GM23338 (cell line): ENCODE measurements at regions not wholly inside any gene's neighbourhood (a gene's known extent, or its start where the extent isn't known, plus 50 kb on each side); places are given as distances from the start of the nearest gene placed in this dataset.

Experiments
- ATAC-seq: fragments of 200-7000 bp; cut with Tn5 transposase; 3 replicates; pipeline ENCODE4 v1.9.1; 2020
- DNase-seq: peaks from one replicate; pipeline ENCODE4 v3.0.0-alpha.2; 2015; ENCODE audit warnings: low spot score
- H2AFZ ChIP-seq: fragments of 200-600 bp; sonication (generic); 2 replicates; pipeline ENCODE4 v1.8.0; 2016; ENCODE audit warnings: antibody characterized with exemption, mild to moderate bottlenecking, moderate library complexity
- H3F3A ChIP-seq: fragments of 200-600 bp; sonication (generic); replicated peaks from 2 replicates; pipeline ENCODE4 v1.8.0; 2017; ENCODE audit warnings: antibody characterized with exemption, mixed run types, low read depth
- H3K27ac ChIP-seq: fragments of 200-600 bp; sonication (generic); 2 replicates; pipeline ENCODE4 v1.6.1; 2016; ENCODE audit warnings: low read depth
- H3K27me3 ChIP-seq: fragments of 200-600 bp; sonication (generic); 2 replicates; pipeline ENCODE4 v1.8.0; 2016; ENCODE audit warnings: mild to moderate bottlenecking, mixed run types, moderate library complexity; ENCODE audit not compliant: insufficient read depth
- H3K36me3 ChIP-seq: fragments of 200-600 bp; sonication (generic); 2 replicates; pipeline ENCODE4 v1.8.0; 2016; ENCODE audit warnings: mild to moderate bottlenecking; ENCODE audit not compliant: insufficient read depth
- H3K4me1 ChIP-seq: fragments of 200-600 bp; sonication (generic); 2 replicates; pipeline ENCODE4 v1.8.0; 2016; ENCODE audit warnings: mild to moderate bottlenecking, moderate library complexity; ENCODE audit not compliant: insufficient read depth
- H3K4me2 ChIP-seq: fragments of 200-600 bp; sonication (generic); 2 replicates; pipeline ENCODE4 v1.7.1; 2017; ENCODE audit warnings: mixed run types
- H3K4me3 ChIP-seq: fragments of 200-600 bp; sonication (generic); 2 replicates; pipeline ENCODE4 v1.6.1; 2016; ENCODE audit warnings: mixed run types
- H3K79me2 ChIP-seq: fragments of 200-600 bp; sonication (generic); replicated peaks from 2 replicates; pipeline ENCODE4 v1.8.0; 2017; ENCODE audit warnings: mild to moderate bottlenecking; ENCODE audit not compliant: insufficient read depth
- H3K9me2 ChIP-seq: fragments of 200-600 bp; sonication (generic); 2 replicates; pipeline ENCODE4 v1.8.0; 2017; ENCODE audit not compliant: insufficient read depth
- H4K20me1 ChIP-seq: fragments of 200-600 bp; sonication (generic); replicated peaks from 2 replicates; pipeline ENCODE4 v1.8.0; 2017; ENCODE audit warnings: mild to moderate bottlenecking; ENCODE audit not compliant: insufficient read depth
- H3K27ac Mint-ChIP-seq: 2 replicates; pipeline ENCODE4 v1.8.0; 2020; ENCODE audit warnings: inconsistent platforms, mild to moderate bottlenecking, moderate library complexity, mixed read lengths
- H3K27me3 Mint-ChIP-seq: 3 replicates; pipeline ENCODE4 v1.8.0; 2022; ENCODE audit warnings: low read depth, mild to moderate bottlenecking, moderate library complexity, mixed read lengths, inconsistent platforms; ENCODE audit not compliant: insufficient read depth, poor library complexity
- H3K36me3 Mint-ChIP-seq: 3 replicates; pipeline ENCODE4 v1.8.0; 2021; ENCODE audit warnings: low read depth, mild to moderate bottlenecking, inconsistent platforms, moderate library complexity, mixed read lengths
- H3K4me1 Mint-ChIP-seq: 3 replicates; pipeline ENCODE4 v1.8.0; 2020; ENCODE audit warnings: mild to moderate bottlenecking, inconsistent platforms, mixed read lengths
- H3K4me3 Mint-ChIP-seq: 3 replicates; pipeline ENCODE4 v1.8.0; 2021; ENCODE audit warnings: moderate library complexity, mild to moderate bottlenecking, inconsistent platforms, mixed read lengths
- H3K9me3 Mint-ChIP-seq: 3 replicates; pipeline ENCODE4 v1.8.0; 2020; ENCODE audit warnings: moderate library complexity, mild to moderate bottlenecking, inconsistent platforms, mixed read lengths
- CREB1 ChIP-seq: fragments of 250-450 bp; sonication (Bioruptor Pico); IDR thresholded peaks from 2 replicates; pipeline ENCODE4 v1.5.0; 2020; ENCODE audit warnings: low read depth, mild to moderate bottlenecking, moderate library complexity
- EZH2phosphoT487 ChIP-seq: fragments of 200-600 bp; sonication (generic); IDR thresholded peaks from one replicate; pipeline ENCODE4 v1.8.1; 2018; ENCODE audit warnings: antibody characterized with exemption; ENCODE audit not compliant: unreplicated experiment
- JUNB ChIP-seq: IDR thresholded peaks from one replicate; pipeline ENCODE4 v1.6.1; 2016; ENCODE audit warnings: antibody characterized with exemption; ENCODE audit not compliant: unreplicated experiment
- NANOG ChIP-seq: IDR thresholded peaks from 2 replicates; pipeline ENCODE4 v1.6.1; 2016; ENCODE audit warnings: antibody characterized with exemption, borderline replicate concordance
- POLR2AphosphoS5 ChIP-seq: IDR thresholded peaks from 2 replicates; pipeline ENCODE4 v1.6.1; 2016; ENCODE audit warnings: antibody characterized with exemption, low read depth
- ZNF114 ChIP-seq: fragments of 250-450 bp; sonication (Bioruptor Pico); IDR thresholded peaks from 2 replicates; pipeline ENCODE4 v1.5.0; 2020; ENCODE audit warnings: mild to moderate bottlenecking, moderate library complexity
- ZNF331 ChIP-seq: fragments of 250-450 bp; sonication (Bioruptor Pico); IDR thresholded peaks from 2 replicates; pipeline ENCODE4 v1.5.0; 2020; ENCODE audit warnings: low read depth, mild to moderate bottlenecking, moderate library complexity
- TF ChIP-seq, protein P1 (sequence below): IDR thresholded peaks from 2 replicates; pipeline ENCODE4 v1.6.1; 2016; ENCODE audit warnings: antibody characterized with exemption
- TF ChIP-seq, protein P2 (sequence below): fragments of 250-450 bp; sonication (Bioruptor Pico); IDR thresholded peaks from 2 replicates; pipeline ENCODE4 v1.5.0; 2020; ENCODE audit warnings: mild to moderate bottlenecking, moderate library complexity
- TF ChIP-seq, protein P3 (sequence below): IDR thresholded peaks from one replicate; pipeline ENCODE4 v1.6.1; 2018; ENCODE audit warnings: antibody characterized with exemption; ENCODE audit not compliant: unreplicated experiment

DNA sequence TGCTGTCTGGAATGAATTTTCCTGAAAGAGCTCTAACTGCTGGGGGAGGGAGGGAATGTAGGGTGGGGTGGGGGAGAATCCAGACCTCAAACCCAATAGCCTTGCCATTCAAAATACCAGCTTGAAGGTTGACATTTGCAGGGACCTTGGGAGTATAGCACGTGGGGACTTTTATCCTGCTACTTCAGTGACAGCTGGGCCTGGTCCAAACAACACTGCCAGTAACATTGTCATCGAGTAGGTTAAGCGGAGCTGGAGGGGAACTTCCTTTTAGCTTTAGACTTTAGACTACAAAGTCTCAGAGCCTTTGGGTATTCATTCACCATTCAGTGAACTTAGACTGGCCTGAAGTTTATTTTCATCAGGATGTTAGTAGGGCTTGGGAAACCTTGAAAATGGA lies 248.7 kb downstream of the MEIS1 start:
- H3K4me2 ChIP-seq: no peak overlapping the region
- H3K4me3 ChIP-seq: no peak overlapping the region
- no peak overlapping the region for H3K4me3 Mint-ChIP-seq
- H3K9me2 ChIP-seq: no peaks in the 10 kb centered on the region
- H3K27me3 ChIP-seq: no peaks in the 10 kb centered on the region
- no peaks in the 10 kb centered on the region for H3K27me3 Mint-ChIP-seq
- H3K27ac Mint-ChIP-seq: no peak overlapping the region
- no peaks in the 10 kb centered on the region for H4K20me1 ChIP-seq
- H3K4me1 Mint-ChIP-seq: peaks cover 69% of the 10 kb centered on the region
- H3K4me1 ChIP-seq: peaks cover 65% of the 10 kb centered on the region
- H3K36me3 ChIP-seq: no peaks in the 10 kb centered on the region
- H3K36me3 Mint-ChIP-seq: no peaks in the 10 kb centered on the region
- TF ChIP-seq NANOG (no peak), JUNB (no peak)
- TF ChIP-seq, protein P1, sequence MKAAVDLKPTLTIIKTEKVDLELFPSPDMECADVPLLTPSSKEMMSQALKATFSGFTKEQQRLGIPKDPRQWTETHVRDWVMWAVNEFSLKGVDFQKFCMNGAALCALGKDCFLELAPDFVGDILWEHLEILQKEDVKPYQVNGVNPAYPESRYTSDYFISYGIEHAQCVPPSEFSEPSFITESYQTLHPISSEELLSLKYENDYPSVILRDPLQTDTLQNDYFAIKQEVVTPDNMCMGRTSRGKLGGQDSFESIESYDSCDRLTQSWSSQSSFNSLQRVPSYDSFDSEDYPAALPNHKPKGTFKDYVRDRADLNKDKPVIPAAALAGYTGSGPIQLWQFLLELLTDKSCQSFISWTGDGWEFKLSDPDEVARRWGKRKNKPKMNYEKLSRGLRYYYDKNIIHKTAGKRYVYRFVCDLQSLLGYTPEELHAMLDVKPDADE: no peak
- ATAC-seq: no peak
- DNase-seq: no peak
- H2AFZ ChIP-seq: no peak overlapping the region
- H3F3A ChIP-seq: no peaks in the 10 kb centered on the region
- no peaks in the 10 kb centered on the region for H3K9me3 Mint-ChIP-seq
- no peaks in the 10 kb centered on the region for H3K79me2 ChIP-seq
- no peak overlapping the region for H3K27ac ChIP-seq

DNA sequence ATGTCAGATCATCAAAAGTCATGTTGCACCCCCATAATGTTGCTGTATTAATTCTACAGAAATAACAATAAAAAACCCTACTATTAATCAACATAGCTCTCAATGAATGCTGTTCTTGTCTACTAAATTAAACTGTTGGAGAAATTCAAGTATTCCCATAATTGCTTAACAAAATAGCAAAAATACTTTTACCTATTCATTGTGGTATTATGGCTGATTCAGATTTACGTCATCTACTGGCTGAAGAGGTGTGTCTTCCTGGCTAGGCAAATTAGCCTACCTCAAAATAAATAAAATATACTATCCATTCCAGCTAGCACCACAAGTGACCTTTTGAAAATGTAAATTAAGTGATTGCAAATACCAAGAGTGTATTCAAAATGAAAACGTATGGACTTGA lies 249.4 kb downstream of the MEIS1 start:
- H3K4me3 ChIP-seq: no peak overlapping the region
- H3F3A ChIP-seq: no peaks in the 10 kb centered on the region
- peaks cover 58% of the 10 kb centered on the region for H3K4me1 ChIP-seq
- Mint-ChIP-seq H3K27ac (no peak overlapping the region), H3K36me3 (no peaks in the 10 kb centered on the region), H3K4me3 (no peak overlapping the region), H3K9me3 (no peaks in the 10 kb centered on the region), H3K27me3 (no peaks in the 10 kb centered on the region), H3K4me1 (peaks cover 69% of the 10 kb centered on the region)
- no peaks in the 10 kb centered on the region for H3K27me3 ChIP-seq
- ATAC-seq (no peak), DNase-seq (no peak)
- no peaks in the 10 kb centered on the region for H3K9me2 ChIP-seq
- no peak overlapping the region for H2AFZ ChIP-seq
- H3K36me3 ChIP-seq: no peaks in the 10 kb centered on the region
- H3K4me2 ChIP-seq: no peak overlapping the region
- no peaks in the 10 kb centered on the region for H4K20me1 ChIP-seq
- H3K79me2 ChIP-seq: no peaks in the 10 kb centered on the region
- no peak overlapping the region for H3K27ac ChIP-seq
- TF ChIP-seq ZNF114 (no peak), EZH2phosphoT487 (no peak), CREB1 (CRISPR knock-in tag) (no peak), JUNB (no peak), POLR2AphosphoS5 (no peak), ZNF331 (CRISPR knock-in tag) (no peak)
- TF ChIP-seq, protein P2, sequence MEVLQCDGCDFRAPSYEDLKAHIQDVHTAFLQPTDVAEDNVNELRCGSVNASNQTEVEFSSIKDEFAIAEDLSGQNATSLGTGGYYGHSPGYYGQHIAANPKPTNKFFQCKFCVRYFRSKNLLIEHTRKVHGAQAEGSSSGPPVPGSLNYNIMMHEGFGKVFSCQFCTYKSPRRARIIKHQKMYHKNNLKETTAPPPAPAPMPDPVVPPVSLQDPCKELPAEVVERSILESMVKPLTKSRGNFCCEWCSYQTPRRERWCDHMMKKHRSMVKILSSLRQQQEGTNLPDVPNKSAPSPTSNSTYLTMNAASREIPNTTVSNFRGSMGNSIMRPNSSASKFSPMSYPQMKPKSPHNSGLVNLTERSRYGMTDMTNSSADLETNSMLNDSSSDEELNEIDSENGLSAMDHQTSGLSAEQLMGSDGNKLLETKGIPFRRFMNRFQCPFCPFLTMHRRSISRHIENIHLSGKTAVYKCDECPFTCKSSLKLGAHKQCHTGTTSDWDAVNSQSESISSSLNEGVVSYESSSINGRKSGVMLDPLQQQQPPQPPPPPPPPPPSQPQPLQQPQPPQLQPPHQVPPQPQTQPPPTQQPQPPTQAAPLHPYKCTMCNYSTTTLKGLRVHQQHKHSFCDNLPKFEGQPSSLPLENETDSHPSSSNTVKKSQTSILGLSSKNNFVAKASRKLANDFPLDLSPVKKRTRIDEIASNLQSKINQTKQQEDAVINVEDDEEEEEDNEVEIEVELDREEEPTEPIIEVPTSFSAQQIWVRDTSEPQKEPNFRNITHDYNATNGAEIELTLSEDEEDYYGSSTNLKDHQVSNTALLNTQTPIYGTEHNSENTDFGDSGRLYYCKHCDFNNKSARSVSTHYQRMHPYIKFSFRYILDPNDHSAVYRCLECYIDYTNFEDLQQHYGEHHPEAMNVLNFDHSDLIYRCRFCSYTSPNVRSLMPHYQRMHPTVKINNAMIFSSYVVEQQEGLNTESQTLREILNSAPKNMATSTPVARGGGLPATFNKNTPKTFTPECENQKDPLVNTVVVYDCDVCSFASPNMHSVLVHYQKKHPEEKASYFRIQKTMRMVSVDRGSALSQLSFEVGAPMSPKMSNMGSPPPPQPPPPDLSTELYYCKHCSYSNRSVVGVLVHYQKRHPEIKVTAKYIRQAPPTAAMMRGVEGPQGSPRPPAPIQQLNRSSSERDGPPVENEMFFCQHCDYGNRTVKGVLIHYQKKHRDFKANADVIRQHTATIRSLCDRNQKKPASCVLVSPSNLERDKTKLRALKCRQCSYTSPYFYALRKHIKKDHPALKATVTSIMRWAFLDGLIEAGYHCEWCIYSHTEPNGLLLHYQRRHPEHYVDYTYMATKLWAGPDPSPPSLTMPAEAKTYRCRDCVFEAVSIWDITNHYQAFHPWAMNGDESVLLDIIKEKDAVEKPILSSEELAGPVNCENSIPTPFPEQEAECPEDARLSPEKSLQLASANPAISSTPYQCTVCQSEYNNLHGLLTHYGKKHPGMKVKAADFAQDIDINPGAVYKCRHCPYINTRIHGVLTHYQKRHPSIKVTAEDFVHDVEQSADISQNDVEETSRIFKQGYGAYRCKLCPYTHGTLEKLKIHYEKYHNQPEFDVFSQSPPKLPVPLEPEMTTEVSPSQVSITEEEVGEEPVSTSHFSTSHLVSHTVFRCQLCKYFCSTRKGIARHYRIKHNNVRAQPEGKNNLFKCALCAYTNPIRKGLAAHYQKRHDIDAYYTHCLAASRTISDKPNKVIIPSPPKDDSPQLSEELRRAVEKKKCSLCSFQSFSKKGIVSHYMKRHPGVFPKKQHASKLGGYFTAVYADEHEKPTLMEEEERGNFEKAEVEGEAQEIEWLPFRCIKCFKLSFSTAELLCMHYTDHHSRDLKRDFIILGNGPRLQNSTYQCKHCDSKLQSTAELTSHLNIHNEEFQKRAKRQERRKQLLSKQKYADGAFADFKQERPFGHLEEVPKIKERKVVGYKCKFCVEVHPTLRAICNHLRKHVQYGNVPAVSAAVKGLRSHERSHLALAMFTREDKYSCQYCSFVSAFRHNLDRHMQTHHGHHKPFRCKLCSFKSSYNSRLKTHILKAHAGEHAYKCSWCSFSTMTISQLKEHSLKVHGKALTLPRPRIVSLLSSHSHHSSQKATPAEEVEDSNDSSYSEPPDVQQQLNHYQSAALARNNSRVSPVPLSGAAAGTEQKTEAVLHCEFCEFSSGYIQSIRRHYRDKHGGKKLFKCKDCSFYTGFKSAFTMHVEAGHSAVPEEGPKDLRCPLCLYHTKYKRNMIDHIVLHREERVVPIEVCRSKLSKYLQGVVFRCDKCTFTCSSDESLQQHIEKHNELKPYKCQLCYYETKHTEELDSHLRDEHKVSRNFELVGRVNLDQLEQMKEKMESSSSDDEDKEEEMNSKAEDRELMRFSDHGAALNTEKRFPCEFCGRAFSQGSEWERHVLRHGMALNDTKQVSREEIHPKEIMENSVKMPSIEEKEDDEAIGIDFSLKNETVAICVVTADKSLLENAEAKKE (CRISPR knock-in tag): no peak
- TF ChIP-seq, protein P3, sequence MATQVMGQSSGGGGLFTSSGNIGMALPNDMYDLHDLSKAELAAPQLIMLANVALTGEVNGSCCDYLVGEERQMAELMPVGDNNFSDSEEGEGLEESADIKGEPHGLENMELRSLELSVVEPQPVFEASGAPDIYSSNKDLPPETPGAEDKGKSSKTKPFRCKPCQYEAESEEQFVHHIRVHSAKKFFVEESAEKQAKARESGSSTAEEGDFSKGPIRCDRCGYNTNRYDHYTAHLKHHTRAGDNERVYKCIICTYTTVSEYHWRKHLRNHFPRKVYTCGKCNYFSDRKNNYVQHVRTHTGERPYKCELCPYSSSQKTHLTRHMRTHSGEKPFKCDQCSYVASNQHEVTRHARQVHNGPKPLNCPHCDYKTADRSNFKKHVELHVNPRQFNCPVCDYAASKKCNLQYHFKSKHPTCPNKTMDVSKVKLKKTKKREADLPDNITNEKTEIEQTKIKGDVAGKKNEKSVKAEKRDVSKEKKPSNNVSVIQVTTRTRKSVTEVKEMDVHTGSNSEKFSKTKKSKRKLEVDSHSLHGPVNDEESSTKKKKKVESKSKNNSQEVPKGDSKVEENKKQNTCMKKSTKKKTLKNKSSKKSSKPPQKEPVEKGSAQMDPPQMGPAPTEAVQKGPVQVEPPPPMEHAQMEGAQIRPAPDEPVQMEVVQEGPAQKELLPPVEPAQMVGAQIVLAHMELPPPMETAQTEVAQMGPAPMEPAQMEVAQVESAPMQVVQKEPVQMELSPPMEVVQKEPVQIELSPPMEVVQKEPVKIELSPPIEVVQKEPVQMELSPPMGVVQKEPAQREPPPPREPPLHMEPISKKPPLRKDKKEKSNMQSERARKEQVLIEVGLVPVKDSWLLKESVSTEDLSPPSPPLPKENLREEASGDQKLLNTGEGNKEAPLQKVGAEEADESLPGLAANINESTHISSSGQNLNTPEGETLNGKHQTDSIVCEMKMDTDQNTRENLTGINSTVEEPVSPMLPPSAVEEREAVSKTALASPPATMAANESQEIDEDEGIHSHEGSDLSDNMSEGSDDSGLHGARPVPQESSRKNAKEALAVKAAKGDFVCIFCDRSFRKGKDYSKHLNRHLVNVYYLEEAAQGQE: no peak
- TF ChIP-seq, protein P1: no peak
